ACC112 (cell line): ENCODE measurements at regions not wholly inside any gene's neighbourhood (a gene's known extent, or its start where the extent isn't known, plus 50 kb on each side); places are given as distances from the start of the nearest gene placed in this dataset.

Experiments used
- H2AFZ ChIP-seq: fragments of 200-600 bp; sonication (generic); one replicate; pipeline ENCODE4 v1.6.0; 2017; ENCODE audit warnings: antibody characterized with exemption, low read length; ENCODE audit not compliant: unreplicated experiment
- H3K27ac ChIP-seq: fragments of 200-600 bp; sonication (generic); 2 replicates; pipeline ENCODE4 v1.5.1; 2014; ENCODE audit warnings: low read depth, mild to moderate bottlenecking, antibody characterized with exemption, low read length, moderate library complexity
- H3K27me3 ChIP-seq: fragments of 200-600 bp; sonication (generic); 2 replicates; pipeline ENCODE4 v1.6.1; 2014; ENCODE audit warnings: mild to moderate bottlenecking, antibody characterized with exemption, low read length, moderate library complexity, mixed read lengths; ENCODE audit not compliant: insufficient read depth
- H3K36me3 ChIP-seq: fragments of 200-600 bp; sonication (generic); 2 replicates; pipeline ENCODE4 v1.6.1; 2016; ENCODE audit warnings: mild to moderate bottlenecking, antibody characterized with exemption, low read length, moderate library complexity, mixed read lengths; ENCODE audit not compliant: insufficient read depth
- H3K4me1 ChIP-seq: fragments of 200-600 bp; sonication (generic); one replicate; pipeline ENCODE4 v1.6.1; 2016; ENCODE audit warnings: low read length, mixed read lengths; ENCODE audit not compliant: insufficient read depth, unreplicated experiment, control insufficient read depth
- H3K4me3 ChIP-seq: fragments of 200-600 bp; sonication (generic); 2 replicates; pipeline ENCODE4 v1.5.1; 2014; ENCODE audit warnings: mild to moderate bottlenecking, low read depth, low read length
- H3K79me2 ChIP-seq: fragments of 200-600 bp; sonication (generic); one replicate; pipeline ENCODE4 v1.6.0; 2016; ENCODE audit warnings: low read length; ENCODE audit not compliant: control insufficient read depth, unreplicated experiment, insufficient read depth

- no peak overlapping the region for H2AFZ ChIP-seq
- no peak overlapping the region for H3K4me3 ChIP-seq
- H3K27ac ChIP-seq = no peak overlapping the region
- no peaks in the 10 kb centered on the region for H3K4me1 ChIP-seq
- H3K79me2 ChIP-seq = no peaks in the 10 kb centered on the region
- no peaks in the 10 kb centered on the region for H3K36me3 ChIP-seq
- H3K27me3 ChIP-seq = peaks cover 44% of the 10 kb centered on the region
These were observed 52.6 kb upstream of the CD82 start for GRCh38 chr11:44512818-44513217.

GRCh38 chr11:44515048-44515447 is 50.4 kb upstream of the CD82 start:
- no peak overlapping the region for H3K27ac ChIP-seq
- no peak overlapping the region for H2AFZ ChIP-seq
- no peaks in the 10 kb centered on the region for H3K36me3 ChIP-seq
- no peak overlapping the region for H3K4me3 ChIP-seq
- no peaks in the 10 kb centered on the region for H3K79me2 ChIP-seq
- H3K27me3 ChIP-seq = peaks cover 61% of the 10 kb centered on the region
- H3K4me1 ChIP-seq = no peaks in the 10 kb centered on the region
